HepG2 (cell line): ENCODE measurements at regions not wholly inside any gene's neighbourhood (a gene's known extent, or its start where the extent isn't known, plus 50 kb on each side); places are given as distances from the start of the nearest gene placed in this dataset.

ENCODE experiments used
- GMEB2 ChIP-seq: IDR thresholded peaks from 2 replicates; pipeline ENCODE4 v1.6.1; 2016; ENCODE audit warnings: missing biosample characterization, missing genetic modification reagents, low read depth
- KDM1A ChIP-seq: IDR thresholded peaks from 2 replicates; pipeline ENCODE4 v1.6.1; 2016; ENCODE audit warnings: missing compliant biosample characterization
- KLF6 ChIP-seq: IDR thresholded peaks from 2 replicates; pipeline ENCODE4 v1.8.0; 2016; ENCODE audit warnings: missing biosample characterization, missing genetic modification reagents
- RBM39 ChIP-seq: fragments of 200-400 bp; formaldehyde crosslinking; IDR thresholded peaks from one replicate; pipeline ENCODE4 v1.6.1; 2018; ENCODE audit warnings: antibody characterized with exemption, mild to moderate bottlenecking, low read depth, low read length; ENCODE audit not compliant: poor library complexity, severe bottlenecking
- SAP130 ChIP-seq: IDR thresholded peaks from 2 replicates; pipeline ENCODE4 v1.6.1; 2016; ENCODE audit warnings: low read depth
- ZBTB7A ChIP-seq: sonication (generic); formaldehyde crosslinking; IDR thresholded peaks from 2 replicates; pipeline ENCODE4 v1.8.0; 2022; ENCODE audit warnings: mild to moderate bottlenecking, missing genetic modification reagents
- ZNF205 ChIP-seq: IDR thresholded peaks from 2 replicates; pipeline ENCODE4 v1.6.1; 2018; ENCODE audit warnings: missing biosample characterization, missing genetic modification reagents
- ZNF354B ChIP-seq: sonication (generic); formaldehyde crosslinking; IDR thresholded peaks from 2 replicates; pipeline ENCODE4 v1.8.0; 2022; ENCODE audit warnings: mild to moderate bottlenecking, missing genetic modification reagents
- ZNF644 ChIP-seq: IDR thresholded peaks from 2 replicates; pipeline ENCODE4 v1.6.1; 2016; ENCODE audit warnings: low read depth
- ZNF674 ChIP-seq: sonication (generic); formaldehyde crosslinking; IDR thresholded peaks from 2 replicates; pipeline ENCODE4 v1.5.0; 2020; ENCODE audit warnings: low read depth, mild to moderate bottlenecking, missing genetic modification reagents
- ZNF782 ChIP-seq: sonication (generic); formaldehyde crosslinking; IDR thresholded peaks from 2 replicates; pipeline ENCODE4 v1.4.0; 2020; ENCODE audit warnings: missing genetic modification reagents, mild to moderate bottlenecking, borderline replicate concordance
- ZSCAN12 ChIP-seq: sonication (generic); formaldehyde crosslinking; IDR thresholded peaks from 2 replicates; pipeline ENCODE4 v1.9.0; 2021; ENCODE audit warnings: mild to moderate bottlenecking, missing genetic modification reagents
- TF ChIP-seq, protein P1 (sequence below): sonication (generic); formaldehyde crosslinking; conservative IDR thresholded peaks from 2 replicates; pipeline ENCODE4 v1.4.0; 2020; ENCODE audit warnings: missing genetic modification reagents
- TF ChIP-seq, protein P2 (sequence below): sonication (generic); formaldehyde crosslinking; IDR thresholded peaks from 2 replicates; pipeline ENCODE4 v1.4.0; 2020; ENCODE audit warnings: mild to moderate bottlenecking, missing genetic modification reagents, borderline replicate concordance
- TF ChIP-seq, protein P3 (sequence below): sonication (generic); formaldehyde crosslinking; IDR thresholded peaks from 2 replicates; pipeline ENCODE4 v1.8.1; 2023; ENCODE audit warnings: mild to moderate bottlenecking, missing genetic modification reagents, borderline replicate concordance
- TF ChIP-seq, protein P4 (sequence below): sonication (generic); formaldehyde crosslinking; IDR thresholded peaks from 2 replicates; pipeline ENCODE4 v1.4.0; 2020; ENCODE audit warnings: missing genetic modification reagents
- TF ChIP-seq, protein P5 (sequence below): IDR thresholded peaks from 2 replicates; pipeline ENCODE4 v1.4.0; 2020; ENCODE audit warnings: mild to moderate bottlenecking, missing genetic modification reagents

DNA sequence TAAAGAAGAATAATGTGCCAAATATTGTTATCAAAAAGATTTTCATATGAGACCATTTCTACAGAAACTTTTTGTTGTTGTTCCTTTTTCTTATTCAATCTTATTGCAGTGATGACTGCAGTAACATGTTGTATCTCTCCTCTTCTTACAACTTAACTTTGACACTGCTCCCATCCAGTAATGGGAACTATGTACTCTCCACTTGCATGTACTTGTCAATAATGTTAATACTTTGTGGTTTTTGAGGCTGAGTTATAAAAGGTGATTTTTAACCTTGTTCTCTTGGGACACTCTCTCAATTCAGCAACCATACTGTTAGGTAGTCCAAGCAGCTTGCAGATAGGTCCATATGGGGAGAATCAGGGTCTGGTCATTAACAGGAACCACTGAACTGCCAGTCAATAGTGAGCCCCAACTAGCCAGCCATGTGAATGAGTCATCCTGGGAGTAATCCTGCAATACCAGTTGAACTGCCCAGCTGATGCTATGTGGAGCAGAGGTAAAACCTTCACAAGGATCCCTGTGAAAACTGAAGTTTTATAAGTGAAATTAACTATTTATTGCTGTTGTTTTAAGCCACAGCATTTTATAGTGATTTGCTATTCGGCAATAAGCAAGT lies 199.6 kb upstream of the DAB2 start (continued):
- TF ChIP-seq, protein P1, sequence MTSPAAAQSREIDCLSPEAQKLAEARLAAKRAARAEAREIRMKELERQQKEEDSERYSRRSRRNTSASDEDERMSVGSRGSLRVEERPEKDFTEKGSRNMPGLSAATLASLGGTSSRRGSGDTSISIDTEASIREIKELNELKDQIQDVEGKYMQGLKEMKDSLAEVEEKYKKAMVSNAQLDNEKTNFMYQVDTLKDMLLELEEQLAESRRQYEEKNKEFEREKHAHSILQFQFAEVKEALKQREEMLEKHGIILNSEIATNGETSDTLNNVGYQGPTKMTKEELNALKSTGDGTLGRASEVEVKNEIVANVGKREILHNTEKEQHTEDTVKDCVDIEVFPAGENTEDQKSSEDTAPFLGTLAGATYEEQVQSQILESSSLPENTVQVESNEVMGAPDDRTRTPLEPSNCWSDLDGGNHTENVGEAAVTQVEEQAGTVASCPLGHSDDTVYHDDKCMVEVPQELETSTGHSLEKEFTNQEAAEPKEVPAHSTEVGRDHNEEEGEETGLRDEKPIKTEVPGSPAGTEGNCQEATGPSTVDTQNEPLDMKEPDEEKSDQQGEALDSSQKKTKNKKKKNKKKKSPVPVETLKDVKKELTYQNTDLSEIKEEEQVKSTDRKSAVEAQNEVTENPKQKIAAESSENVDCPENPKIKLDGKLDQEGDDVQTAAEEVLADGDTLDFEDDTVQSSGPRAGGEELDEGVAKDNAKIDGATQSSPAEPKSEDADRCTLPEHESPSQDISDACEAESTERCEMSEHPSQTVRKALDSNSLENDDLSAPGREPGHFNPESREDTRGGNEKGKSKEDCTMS (CRISPR knock-in tag): no peak
- no peak for TF ChIP-seq ZNF782 (CRISPR knock-in tag)
- TF ChIP-seq KLF6 (CRISPR knock-in tag): no peak
- TF ChIP-seq ZSCAN12: no peak
- no peak for TF ChIP-seq ZNF205
- peak; percentile 35; the same call in 1 of the 2 replicates for TF ChIP-seq SAP130 (CRISPR knock-in tag)
- TF ChIP-seq KDM1A (CRISPR knock-in tag): no peak
- TF ChIP-seq RBM39: no peak
- TF ChIP-seq, protein P2, sequence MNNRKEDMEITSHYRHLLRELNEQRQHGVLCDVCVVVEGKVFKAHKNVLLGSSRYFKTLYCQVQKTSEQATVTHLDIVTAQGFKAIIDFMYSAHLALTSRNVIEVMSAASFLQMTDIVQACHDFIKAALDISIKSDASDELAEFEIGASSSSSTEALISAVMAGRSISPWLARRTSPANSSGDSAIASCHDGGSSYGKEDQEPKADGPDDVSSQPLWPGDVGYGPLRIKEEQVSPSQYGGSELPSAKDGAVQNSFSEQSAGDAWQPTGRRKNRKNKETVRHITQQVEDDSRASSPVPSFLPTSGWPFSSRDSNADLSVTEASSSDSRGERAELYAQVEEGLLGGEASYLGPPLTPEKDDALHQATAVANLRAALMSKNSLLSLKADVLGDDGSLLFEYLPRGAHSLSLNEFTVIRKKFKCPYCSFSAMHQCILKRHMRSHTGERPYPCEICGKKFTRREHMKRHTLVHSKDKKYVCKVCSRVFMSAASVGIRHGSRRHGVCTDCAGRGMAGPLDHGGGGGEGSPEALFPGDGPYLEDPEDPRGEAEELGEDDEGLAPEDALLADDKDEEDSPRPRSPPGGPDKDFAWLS (CRISPR knock-in tag): no peak
- TF ChIP-seq, protein P3, sequence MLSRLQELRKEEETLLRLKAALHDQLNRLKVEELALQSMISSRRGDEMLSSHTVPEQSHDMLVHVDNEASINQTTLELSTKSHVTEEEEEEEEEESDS (CRISPR knock-in tag): no peak
- TF ChIP-seq, protein P4, sequence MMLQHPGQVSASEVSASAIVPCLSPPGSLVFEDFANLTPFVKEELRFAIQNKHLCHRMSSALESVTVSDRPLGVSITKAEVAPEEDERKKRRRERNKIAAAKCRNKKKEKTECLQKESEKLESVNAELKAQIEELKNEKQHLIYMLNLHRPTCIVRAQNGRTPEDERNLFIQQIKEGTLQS (CRISPR knock-in tag): peak; percentile 66
- no peak for TF ChIP-seq ZNF674 (CRISPR knock-in tag)
- no peak for TF ChIP-seq GMEB2 (CRISPR knock-in tag)
- TF ChIP-seq, protein P5, sequence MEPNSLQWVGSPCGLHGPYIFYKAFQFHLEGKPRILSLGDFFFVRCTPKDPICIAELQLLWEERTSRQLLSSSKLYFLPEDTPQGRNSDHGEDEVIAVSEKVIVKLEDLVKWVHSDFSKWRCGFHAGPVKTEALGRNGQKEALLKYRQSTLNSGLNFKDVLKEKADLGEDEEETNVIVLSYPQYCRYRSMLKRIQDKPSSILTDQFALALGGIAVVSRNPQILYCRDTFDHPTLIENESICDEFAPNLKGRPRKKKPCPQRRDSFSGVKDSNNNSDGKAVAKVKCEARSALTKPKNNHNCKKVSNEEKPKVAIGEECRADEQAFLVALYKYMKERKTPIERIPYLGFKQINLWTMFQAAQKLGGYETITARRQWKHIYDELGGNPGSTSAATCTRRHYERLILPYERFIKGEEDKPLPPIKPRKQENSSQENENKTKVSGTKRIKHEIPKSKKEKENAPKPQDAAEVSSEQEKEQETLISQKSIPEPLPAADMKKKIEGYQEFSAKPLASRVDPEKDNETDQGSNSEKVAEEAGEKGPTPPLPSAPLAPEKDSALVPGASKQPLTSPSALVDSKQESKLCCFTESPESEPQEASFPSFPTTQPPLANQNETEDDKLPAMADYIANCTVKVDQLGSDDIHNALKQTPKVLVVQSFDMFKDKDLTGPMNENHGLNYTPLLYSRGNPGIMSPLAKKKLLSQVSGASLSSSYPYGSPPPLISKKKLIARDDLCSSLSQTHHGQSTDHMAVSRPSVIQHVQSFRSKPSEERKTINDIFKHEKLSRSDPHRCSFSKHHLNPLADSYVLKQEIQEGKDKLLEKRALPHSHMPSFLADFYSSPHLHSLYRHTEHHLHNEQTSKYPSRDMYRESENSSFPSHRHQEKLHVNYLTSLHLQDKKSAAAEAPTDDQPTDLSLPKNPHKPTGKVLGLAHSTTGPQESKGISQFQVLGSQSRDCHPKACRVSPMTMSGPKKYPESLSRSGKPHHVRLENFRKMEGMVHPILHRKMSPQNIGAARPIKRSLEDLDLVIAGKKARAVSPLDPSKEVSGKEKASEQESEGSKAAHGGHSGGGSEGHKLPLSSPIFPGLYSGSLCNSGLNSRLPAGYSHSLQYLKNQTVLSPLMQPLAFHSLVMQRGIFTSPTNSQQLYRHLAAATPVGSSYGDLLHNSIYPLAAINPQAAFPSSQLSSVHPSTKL (CRISPR knock-in tag): peak; percentile 14; the same call in 1 of the 2 replicates
- no peak for TF ChIP-seq ZBTB7A (CRISPR knock-in tag)
- TF ChIP-seq ZNF354B: no peak
- peak; percentile 91 for TF ChIP-seq ZNF644 (CRISPR knock-in tag)
